B cell (primary cell): ENCODE measurements at regions not wholly inside any gene's neighbourhood (a gene's known extent, or its start where the extent isn't known, plus 50 kb on each side); places are given as distances from the start of the nearest gene placed in this dataset.

Experiments used
- ATAC-seq: fragments of 200-7000 bp; cut with Tn5 transposase; one replicate; pipeline ENCODE4 v1.10.0; 2021; ENCODE audit warnings: low read depth, mild to moderate bottlenecking, moderate number of reproducible peaks, moderate library complexity
- CTCF ChIA-PET: fragments of 350-600 bp; sonication (Branson Sonifier 250); formaldehyde crosslinking; loops from one replicate; lab custom pipeline; 2021; ENCODE audit warnings: antibody characterized with exemption, inconsistent platforms; lab: Charles Lee
- POLR2A ChIA-PET: fragments of 350-600 bp; sonication (Branson Sonifier 250); formaldehyde crosslinking; loops from one replicate; lab custom pipeline; 2021; ENCODE audit warnings: antibody characterized with exemption; lab: Charles Lee
- DNase-seq: peaks from one replicate; pipeline ENCODE4 v3.0.0; 2013
- H2AFZ ChIP-seq: 2 replicates; pipeline ENCODE4 v1.6.1; 2012; ENCODE audit warnings: mild to moderate bottlenecking, low read depth, low read length; ENCODE audit not compliant: insufficient read depth, poor library complexity, severe bottlenecking
- H3K27ac ChIP-seq, 2 donors: 1 replicate in 1 of 2; 2 replicates in 1 of 2; pipeline ENCODE4 v1.5.1; 2012 to 2013; ENCODE audit warnings: low read length in 2 of 2, mild to moderate bottlenecking in 2 of 2, moderate library complexity in 1 of 2
- H3K27me3 ChIP-seq, 4 experiments: fragments of 200-600 bp in 1 of 4; sonication (generic) in 1 of 4; replicated peaks in 1 of 4; 1 replicate in 2 of 4; 2 replicates in 2 of 4; pipeline versions ENCODE4 v1.6.1 to v1.7.0; 2013 to 2016; ENCODE audit warnings: low read length in 3 of 4, mild to moderate bottlenecking in 2 of 4, mixed read lengths in 1 of 4, moderate library complexity in 1 of 4; ENCODE audit not compliant: insufficient read depth in 4 of 4, control insufficient read depth in 3 of 4; ENCODE audit errors: control extremely low read depth in 1 of 4
- H3K36me3 ChIP-seq, 2 experiments: replicated peaks in 1 of 2; 1 replicate in 1 of 2; 2 replicates in 1 of 2; pipeline versions ENCODE4 v1.6.1 to v1.7.1; 2013; ENCODE audit warnings: low read length in 1 of 2; ENCODE audit not compliant: insufficient read depth in 2 of 2, control insufficient read depth in 1 of 2; ENCODE audit errors: control extremely low read depth in 1 of 2, extremely low read depth in 1 of 2
- H3K4me1 ChIP-seq, 2 donors: fragments of 200-600 bp in 1 of 2; sonication (generic) in 1 of 2; 1 replicate in 1 of 2; 2 replicates in 1 of 2; pipeline versions ENCODE4 v1.5.1 to v1.6.1; 2013 to 2017; ENCODE audit warnings: low read length in 2 of 2; ENCODE audit not compliant: control insufficient read depth in 2 of 2, insufficient read depth in 2 of 2
- H3K4me2 ChIP-seq: replicated peaks from 2 replicates; pipeline ENCODE3; 2012; ENCODE audit warnings: mild to moderate bottlenecking, low read depth, low read length; ENCODE audit not compliant: poor library complexity, severe bottlenecking
- H3K4me3 ChIP-seq, 5 experiments: fragments of 200-600 bp in 1 of 5; sonication (generic) in 1 of 5; 1 replicate in 3 of 5; 2 replicates in 2 of 5; pipeline versions ENCODE4 v1.5.1 to v1.7.0; 2011 to 2016; ENCODE audit warnings: low read length in 4 of 5, mild to moderate bottlenecking in 4 of 5, low read depth in 2 of 5, control low read depth in 1 of 5, moderate library complexity in 1 of 5; ENCODE audit not compliant: insufficient read depth in 1 of 5; ENCODE audit errors: control extremely low read depth in 1 of 5, extremely low read depth in 1 of 5
- H3K79me2 ChIP-seq: fragments of 200-600 bp; sonication (generic); one replicate; pipeline ENCODE4 v1.6.0; 2016; ENCODE audit warnings: low read length; ENCODE audit not compliant: control insufficient read depth, insufficient read depth
- H3K9ac ChIP-seq: fragments of 200-600 bp; sonication (generic); 2 replicates; pipeline ENCODE4 v1.6.1; 2017; ENCODE audit warnings: mild to moderate bottlenecking, low read length, moderate library complexity
- H3K9me3 ChIP-seq, 3 donors: one replicate each; pipeline versions ENCODE4 v1.6.1 to v1.7.1; 2013; ENCODE audit warnings: low read length in 2 of 3; ENCODE audit not compliant: control insufficient read depth in 2 of 3, insufficient read depth in 1 of 3; ENCODE audit errors: control extremely low read depth in 1 of 3
- H4K20me1 ChIP-seq: 2 replicates; pipeline ENCODE4 v1.6.0; 2012; ENCODE audit warnings: mild to moderate bottlenecking, low read length; ENCODE audit not compliant: insufficient read depth, control insufficient read depth, poor library complexity, severe bottlenecking
- H3K27ac Mint-ChIP-seq: one replicate; pipeline ENCODE4 v1.8.0; 2021; ENCODE audit warnings: mixed read lengths
- H3K27me3 Mint-ChIP-seq: one replicate; pipeline ENCODE4 v1.8.0; 2021; ENCODE audit warnings: mixed read lengths
- H3K4me1 Mint-ChIP-seq: one replicate; pipeline ENCODE4 v1.8.0; 2021; ENCODE audit warnings: mixed read lengths
- H3K4me3 Mint-ChIP-seq: one replicate; pipeline ENCODE4 v1.8.0; 2021; ENCODE audit warnings: mixed read lengths
- H3K9me3 Mint-ChIP-seq: one replicate; pipeline ENCODE4 v1.8.0; 2022; ENCODE audit warnings: mixed read lengths; ENCODE audit not compliant: insufficient read depth
- EZH2 ChIP-seq: IDR thresholded peaks from 2 replicates; pipeline ENCODE4 v1.6.1; 2012; ENCODE audit warnings: borderline replicate concordance, low read depth, mild to moderate bottlenecking, moderate library complexity, low read length; ENCODE audit not compliant: insufficient read depth, poor library complexity, severe bottlenecking
- WGBS: methylation state at CpG from one replicate; pipeline ENCODE4 v1.1.5; 2013; ENCODE audit warnings: missing lambda C conversion rate; ENCODE audit not compliant: insufficient coverage; 5-methylcytosine and 5-hydroxymethylcytosine counted together
- intact Hi-C: fragments of 100-400 bp; cut with micrococcal nuclease; formaldehyde crosslinking; loops from one replicate; pipeline ENCODE4 v1.10.0; 2022
- TF ChIP-seq, protein P1 (sequence below): fragments of 200-600 bp; IDR thresholded peaks from one replicate; pipeline ENCODE4 v1.8.0; 2022; ENCODE audit warnings: antibody characterized with exemption, mild to moderate bottlenecking

DNA sequence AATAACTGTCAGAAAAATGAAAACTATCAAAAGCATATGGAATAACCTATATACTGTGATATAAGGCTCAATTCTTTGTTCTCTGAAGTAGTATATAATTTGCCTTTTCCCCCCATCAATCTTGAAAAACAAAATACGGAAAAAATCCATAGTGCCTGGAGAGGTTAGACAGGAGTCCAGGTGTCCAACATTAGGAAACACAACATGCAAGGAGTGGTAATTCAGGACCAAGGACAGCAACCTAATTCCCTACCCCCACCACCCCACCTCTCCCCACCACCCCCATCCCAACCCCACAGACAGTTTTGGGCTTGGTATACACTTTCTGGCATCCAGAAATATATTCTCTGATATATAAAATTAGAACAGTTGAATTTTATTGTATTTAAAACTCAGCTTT, 55.1 kb upstream of the SLC25A26 start:
- Histone ChIP-seq H4K20me1 (no peaks in the 10 kb centered on the region), H3K36me3 (no peaks in the 10 kb centered on the region), H3K4me2 (no peak overlapping the region), H3K79me2 (no peaks in the 10 kb centered on the region), H3K9ac (no peak overlapping the region), H3K27me3 (no peaks in the 10 kb centered on the region), H2AFZ (no peak overlapping the region), H3K9me3 (no peaks in the 10 kb centered on the region), H3K4me3 (no peak overlapping the region), H3K27ac (no peak overlapping the region), H3K4me1 (no peaks in the 10 kb centered on the region)
- ChIA-PET CTCF (no interaction called here), POLR2A (no interaction called here)
- no peak overlapping the region for H3K4me3 Mint-ChIP-seq
- no CpG with 5 or more reads among the region's 1 CpG for WGBS
- H3K4me1 Mint-ChIP-seq, result no peaks in the 10 kb centered on the region
- H3K27ac Mint-ChIP-seq, result no peak overlapping the region
- no peak for DNase-seq
- peaks cover 11% of the 10 kb centered on the region for H3K27me3 Mint-ChIP-seq
- no peak for ATAC-seq
- TF ChIP-seq, protein P1, sequence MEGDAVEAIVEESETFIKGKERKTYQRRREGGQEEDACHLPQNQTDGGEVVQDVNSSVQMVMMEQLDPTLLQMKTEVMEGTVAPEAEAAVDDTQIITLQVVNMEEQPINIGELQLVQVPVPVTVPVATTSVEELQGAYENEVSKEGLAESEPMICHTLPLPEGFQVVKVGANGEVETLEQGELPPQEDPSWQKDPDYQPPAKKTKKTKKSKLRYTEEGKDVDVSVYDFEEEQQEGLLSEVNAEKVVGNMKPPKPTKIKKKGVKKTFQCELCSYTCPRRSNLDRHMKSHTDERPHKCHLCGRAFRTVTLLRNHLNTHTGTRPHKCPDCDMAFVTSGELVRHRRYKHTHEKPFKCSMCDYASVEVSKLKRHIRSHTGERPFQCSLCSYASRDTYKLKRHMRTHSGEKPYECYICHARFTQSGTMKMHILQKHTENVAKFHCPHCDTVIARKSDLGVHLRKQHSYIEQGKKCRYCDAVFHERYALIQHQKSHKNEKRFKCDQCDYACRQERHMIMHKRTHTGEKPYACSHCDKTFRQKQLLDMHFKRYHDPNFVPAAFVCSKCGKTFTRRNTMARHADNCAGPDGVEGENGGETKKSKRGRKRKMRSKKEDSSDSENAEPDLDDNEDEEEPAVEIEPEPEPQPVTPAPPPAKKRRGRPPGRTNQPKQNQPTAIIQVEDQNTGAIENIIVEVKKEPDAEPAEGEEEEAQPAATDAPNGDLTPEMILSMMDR, result no peak
- TF ChIP-seq EZH2, result no peak
- intact Hi-C loops, result no loop called here
- no peaks in the 10 kb centered on the region for H3K9me3 Mint-ChIP-seq

- TF ChIP-seq EZH2, result no peak
- TF ChIP-seq, protein P1, result no peak
- Mint-ChIP-seq H3K4me1 (no peaks in the 10 kb centered on the region), H3K27me3 (peaks cover 11% of the 10 kb centered on the region), H3K9me3 (no peaks in the 10 kb centered on the region), H3K4me3 (no peak overlapping the region), H3K27ac (no peak overlapping the region)
- no peaks in the 10 kb centered on the region for H3K79me2 ChIP-seq
- no peak overlapping the region for H3K27ac ChIP-seq
- no peaks in the 10 kb centered on the region for H3K9me3 ChIP-seq
- POLR2A ChIA-PET, result no interaction called here
- H3K4me2 ChIP-seq, result no peak overlapping the region
- intact Hi-C loops, result no loop called here
- H3K4me1 ChIP-seq, result no peaks in the 10 kb centered on the region
- no peaks in the 10 kb centered on the region for H4K20me1 ChIP-seq
- H2AFZ ChIP-seq, result no peak overlapping the region
- H3K27me3 ChIP-seq, result peaks cover 0 to 3% (median 0%) of the 10 kb centered on the region in 4 experiments
- DNase-seq (no peak), ATAC-seq (no peak)
- CTCF ChIA-PET, result interaction anchor here (0.7 kb wide), 1 partner anchor 12 kb away, joined by 3 read pairs; no protein-coding TSS in a partner anchor
- no peak overlapping the region for H3K4me3 ChIP-seq
- H3K36me3 ChIP-seq, result no peaks in the 10 kb centered on the region
- no peak overlapping the region for H3K9ac ChIP-seq
Observed at GRCh38 chr3:66164155-66164554, 56.6 kb upstream of the SLC25A26 start.
